ENCODE measurements at regions not wholly inside any gene's neighbourhood (a gene's known extent, or its start where the extent isn't known, plus 50 kb on each side); places are given as distances from the start of the nearest gene placed in this dataset.

- TF ChIP-seq CTCF (IDR thresholded peaks at IDR 0.05; ENCODE audit: borderline replicate concordance, control extremely low read depth, extremely low read depth, insufficient read depth, missing control alignments): no peak
- in situ Hi-C loops (cut with MboI; ENCODE audit: low sequenced_read_pairs, unreplicated experiment): no loop called here
- no peak for DNase-seq (ENCODE audit: low spot score)
Measured at GRCh38 chr5:3116366-3116765, 364.9 kb upstream of the IRX2 start.

- DNase-seq (ENCODE audit: low spot score): no peak
- in situ Hi-C loops (cut with MboI; ENCODE audit: low sequenced_read_pairs, unreplicated experiment): no loop called here
- no peak for TF ChIP-seq CTCF (IDR thresholded peaks at IDR 0.05; ENCODE audit: borderline replicate concordance, control extremely low read depth, extremely low read depth, insufficient read depth, missing control alignments)
Measured at GRCh38 chr5:3114467-3114866, 363.0 kb upstream of the IRX2 start.

- no peak for DNase-seq (ENCODE audit: low spot score)
- TF ChIP-seq CTCF (IDR thresholded peaks at IDR 0.05; ENCODE audit: borderline replicate concordance, control extremely low read depth, extremely low read depth, insufficient read depth, missing control alignments): no peak
- in situ Hi-C loops (cut with MboI; ENCODE audit: low sequenced_read_pairs, unreplicated experiment): no loop called here
Measured at GRCh38 chr5:3110371-3110770, 358.9 kb upstream of the IRX2 start.

GRCh38 chr5:3107156-3107611 is 355.7 kb upstream of the IRX2 start:
- in situ Hi-C loops (cut with MboI; ENCODE audit: low sequenced_read_pairs, unreplicated experiment): no loop called here
- no peak for TF ChIP-seq CTCF (IDR thresholded peaks at IDR 0.05; ENCODE audit: borderline replicate concordance, control extremely low read depth, extremely low read depth, insufficient read depth, missing control alignments)
- no peak for DNase-seq (ENCODE audit: low spot score)

- in situ Hi-C loops (cut with MboI; ENCODE audit: low sequenced_read_pairs, unreplicated experiment): no loop called here
- no peak for TF ChIP-seq CTCF (IDR thresholded peaks at IDR 0.05; ENCODE audit: borderline replicate concordance, control extremely low read depth, extremely low read depth, insufficient read depth, missing control alignments)
Measured at GRCh38 chr5:3105581-3105980, 354.1 kb upstream of the IRX2 start.

GRCh38 chr5:3105172-3105571 is 353.7 kb upstream of the IRX2 start:
- TF ChIP-seq CTCF (IDR thresholded peaks at IDR 0.05; ENCODE audit: borderline replicate concordance, control extremely low read depth, extremely low read depth, insufficient read depth, missing control alignments): no peak
- DNase-seq (ENCODE audit: low spot score): no peak
- in situ Hi-C loops (cut with MboI; ENCODE audit: low sequenced_read_pairs, unreplicated experiment): no loop called here

More at GRCh38 chr5:3105581-3105980, 354.1 kb upstream of the IRX2 start:
- no peak for DNase-seq (ENCODE audit: low spot score)
